H1 (cell line): ENCODE measurements at regions not wholly inside any gene's neighbourhood (a gene's known extent, or its start where the extent isn't known, plus 50 kb on each side); places are given as distances from the start of the nearest gene placed in this dataset.

ENCODE experiments used
- CTCF ChIA-PET: fragments of 300-600 bp; sonication (Branson Sonifier 250); formaldehyde crosslinking; loops from one replicate; lab custom pipeline; 2021; ENCODE audit not compliant: partially characterized antibody; lab: Charles Lee
- POLR2A ChIA-PET: fragments of 300-600 bp; sonication (Branson Sonifier 250); formaldehyde crosslinking; loops from one replicate; lab custom pipeline; 2021; ENCODE audit warnings: inconsistent platforms; ENCODE audit not compliant: partially characterized antibody; lab: Charles Lee
- DNase-seq, 2 experiments: peaks; one replicate each; pipeline versions ENCODE4 v3.0.0 to v3.0.0-alpha.2; 2010 to 2022; ENCODE audit warnings: low spot score in 2 of 2, low read depth in 1 of 2, mixed read lengths in 1 of 2
- FAIRE-seq: peaks from 2 replicates; lab custom pipeline; 2011; peaks lifted over from hg19 to GRCh38; lab: Jason Lieb, UNC
- H2AFZ ChIP-seq: 2 replicates; pipeline ENCODE4 v1.8.1; 2012; ENCODE audit warnings: low read length, inconsistent platforms
- H2AK5ac ChIP-seq: 2 replicates; pipeline ENCODE4 v1.6.1; 2013; ENCODE audit warnings: low read depth, low read length
- H2BK120ac ChIP-seq: replicated peaks from 2 replicates; pipeline ENCODE3; 2013; ENCODE audit warnings: low read depth, low read length, inconsistent platforms
- H2BK12ac ChIP-seq: 2 replicates; pipeline ENCODE4 v1.6.1; 2013; ENCODE audit warnings: low read depth, low read length
- H2BK15ac ChIP-seq: 2 replicates; pipeline ENCODE4 v1.6.1; 2013; ENCODE audit warnings: low read length
- H2BK20ac ChIP-seq: 2 replicates; pipeline ENCODE4 v1.6.1; 2013; ENCODE audit warnings: low read length
- H2BK5ac ChIP-seq: 2 replicates; pipeline ENCODE4 v1.6.1; 2013; ENCODE audit warnings: low read depth, low read length
- H3K14ac ChIP-seq: 2 replicates; pipeline ENCODE4 v1.6.1; 2013; ENCODE audit warnings: inconsistent platforms; ENCODE audit not compliant: insufficient read length
- H3K18ac ChIP-seq: 2 replicates; pipeline ENCODE4 v1.6.1; 2013; ENCODE audit warnings: low read length; ENCODE audit errors: extremely low read depth
- H3K23ac ChIP-seq: 2 replicates; pipeline ENCODE4 v1.6.1; 2013; ENCODE audit warnings: inconsistent platforms; ENCODE audit not compliant: insufficient read length
- H3K23me2 ChIP-seq: 2 replicates; pipeline ENCODE4 v1.6.1; 2013; ENCODE audit warnings: low read depth, low read length
- H3K27ac ChIP-seq: 2 replicates; pipeline ENCODE4 v1.6.1; 2011; ENCODE audit warnings: low read depth, low read length, inconsistent platforms
- H3K27me3 ChIP-seq, 4 experiments: replicated peaks in 1 of 4; 1 replicate in 1 of 4; 2 replicates in 3 of 4; pipeline versions ENCODE4 v1.6.1 to v1.8.1; 2011 to 2013; ENCODE audit warnings: low read length in 3 of 4, mild to moderate bottlenecking in 3 of 4, inconsistent platforms in 2 of 4, mixed read lengths in 2 of 4, moderate library complexity in 1 of 4; ENCODE audit not compliant: control insufficient read depth in 3 of 4, insufficient read depth in 3 of 4; ENCODE audit errors: extremely low read depth in 1 of 4
- H3K36me3 ChIP-seq, 4 experiments: 2 replicates each; pipeline versions ENCODE4 v1.6.1 to v1.8.1; 2011 to 2013; ENCODE audit warnings: mild to moderate bottlenecking in 4 of 4, low read length in 3 of 4, moderate library complexity in 2 of 4, control low read depth in 1 of 4, inconsistent platforms in 1 of 4; ENCODE audit not compliant: insufficient read depth in 4 of 4, control insufficient read depth in 2 of 4
- H3K4ac ChIP-seq: replicated peaks from 2 replicates; pipeline ENCODE3; 2013; ENCODE audit warnings: low read length, low read depth, mixed read lengths, inconsistent platforms; ENCODE audit not compliant: insufficient read length
- H3K4me1 ChIP-seq, 4 experiments: replicated peaks in 1 of 4; 1 replicate in 1 of 4; 2 replicates in 3 of 4; pipeline versions ENCODE4 v1.6.1 to v1.8.1; 2011 to 2013; ENCODE audit warnings: low read length in 3 of 4, inconsistent platforms in 2 of 4, mixed read lengths in 1 of 4; ENCODE audit not compliant: insufficient read depth in 4 of 4, control insufficient read depth in 3 of 4
- H3K4me2 ChIP-seq, 2 experiments: 2 replicates each; pipeline versions ENCODE4 v1.6.1 to v1.8.1; 2011 to 2013; ENCODE audit warnings: low read depth in 2 of 2, low read length in 2 of 2, control low read depth in 1 of 2, inconsistent platforms in 1 of 2, mild to moderate bottlenecking in 1 of 2; ENCODE audit not compliant: insufficient read depth in 1 of 2
- H3K4me3 ChIP-seq, 4 experiments: fragments of 200-600, 300-600 bp in 1 of 4; sonication (generic), shearing (Covaris generic), sonication (Bioruptor Twin) in 1 of 4; 2 replicates each; pipeline versions ENCODE4 v1.5.1 to v1.8.1; 2011 to 2016; ENCODE audit warnings: low read length in 4 of 4, low read depth in 3 of 4, control low read depth in 2 of 4, inconsistent platforms in 2 of 4, mild to moderate bottlenecking in 2 of 4, mixed read lengths in 1 of 4, moderate library complexity in 1 of 4; ENCODE audit not compliant: insufficient read depth in 2 of 4; ENCODE audit errors: extremely low read depth in 1 of 4
- H3K56ac ChIP-seq: replicated peaks from 2 replicates; pipeline ENCODE3; 2013; ENCODE audit warnings: low read depth, mild to moderate bottlenecking, mixed read lengths, low read length, inconsistent platforms; ENCODE audit not compliant: insufficient read length
- H3K79me1 ChIP-seq: 2 replicates; pipeline ENCODE4 v1.6.1; 2013; ENCODE audit warnings: low read depth, low read length, control low read depth
- H3K79me2 ChIP-seq, 2 experiments: 2 replicates each; pipeline versions ENCODE4 v1.6.1 to v1.8.1; 2012 to 2013; ENCODE audit warnings: low read length in 2 of 2, mild to moderate bottlenecking in 2 of 2, inconsistent platforms in 1 of 2; ENCODE audit not compliant: insufficient read depth in 2 of 2, control insufficient read depth in 1 of 2
- H3K9ac ChIP-seq, 4 experiments: replicated peaks in 1 of 4; 1 replicate in 1 of 4; 2 replicates in 3 of 4; pipeline versions ENCODE4 v1.6.1 to v1.8.1; 2011 to 2013; ENCODE audit warnings: low read depth in 3 of 4, low read length in 3 of 4, control low read depth in 2 of 4, mild to moderate bottlenecking in 2 of 4, moderate library complexity in 2 of 4, inconsistent platforms in 1 of 4; ENCODE audit errors: extremely low read depth in 1 of 4
- H3K9me3 ChIP-seq, 2 experiments: 2 replicates each; pipeline versions ENCODE4 v1.6.1 to v1.8.1; 2012 to 2013; ENCODE audit warnings: mild to moderate bottlenecking in 2 of 2, moderate library complexity in 2 of 2, control low read depth in 1 of 2, inconsistent platforms in 1 of 2, low read depth in 1 of 2, low read length in 1 of 2, mixed read lengths in 1 of 2; ENCODE audit not compliant: insufficient read depth in 2 of 2
- H4K20me1 ChIP-seq, 2 experiments: replicated peaks in 1 of 2; 2 replicates each; pipeline versions ENCODE3 to v1.8.1; 2011 to 2013; ENCODE audit warnings: inconsistent platforms in 2 of 2, low read length in 2 of 2, mild to moderate bottlenecking in 1 of 2; ENCODE audit not compliant: insufficient read depth in 2 of 2, control insufficient read depth in 1 of 2
- H4K5ac ChIP-seq: 2 replicates; pipeline ENCODE4 v1.6.1; 2013; ENCODE audit warnings: low read length, low read depth, mixed read lengths, inconsistent platforms; ENCODE audit not compliant: insufficient read length
- H4K8ac ChIP-seq: 2 replicates; pipeline ENCODE4 v1.8.0; 2013; ENCODE audit warnings: mild to moderate bottlenecking, moderate library complexity, low read length, inconsistent platforms; ENCODE audit not compliant: insufficient read depth; ENCODE audit errors: extremely low read depth
- H4K91ac ChIP-seq: replicated peaks from 2 replicates; pipeline ENCODE3; 2013; ENCODE audit warnings: low read length, mixed read lengths, inconsistent platforms; ENCODE audit not compliant: insufficient read length
- ASH2L ChIP-seq: fragments of 200-600, 300-600 bp; sonication (generic); IDR thresholded peaks from one replicate; pipeline ENCODE4 v1.7.1; 2017; ENCODE audit warnings: low read length
- ATF3 ChIP-seq: IDR thresholded peaks from 2 replicates; pipeline ENCODE4 v1.6.1; 2011; ENCODE audit warnings: low read depth, mild to moderate bottlenecking, low read length; ENCODE audit not compliant: insufficient read depth
- BCL11A ChIP-seq, 2 experiments: IDR thresholded peaks; one replicate each; pipeline ENCODE4 v1.6.1; 2011; ENCODE audit warnings: low read depth in 2 of 2, low read length in 2 of 2, mild to moderate bottlenecking in 2 of 2
- CBX5 ChIP-seq: fragments of 300-800, 300-1000 bp; sonication (generic); IDR thresholded peaks from 2 replicates; pipeline ENCODE4 v1.7.1; 2016; ENCODE audit warnings: antibody characterized with exemption, low read length, low read depth
- CHD1 ChIP-seq: IDR thresholded peaks from 2 replicates; pipeline ENCODE4 v1.6.1; 2012; ENCODE audit warnings: low read depth, low read length, improper control_type of control experiment
- GTF2F1 ChIP-seq: IDR thresholded peaks from 2 replicates; pipeline ENCODE4 v1.6.1; 2012; ENCODE audit warnings: low read depth, low read length, improper control_type of control experiment, borderline replicate concordance
- POLR2A ChIP-seq, 2 experiments: IDR thresholded peaks; 1 replicate in 1 of 2; 2 replicates in 1 of 2; pipeline ENCODE4 v1.6.1; 2011; ENCODE audit warnings: low read depth in 2 of 2, low read length in 2 of 2, mild to moderate bottlenecking in 2 of 2; ENCODE audit errors: control extremely low read depth in 1 of 2
- RFX5 ChIP-seq: IDR thresholded peaks from 2 replicates; pipeline ENCODE4 v1.6.1; 2011; ENCODE audit warnings: low read depth, low read length, improper control_type of control experiment, borderline replicate concordance
- RNF2 ChIP-seq: fragments of 200-900, 300-1000 bp; sonication (generic); IDR thresholded peaks from 2 replicates; pipeline ENCODE4 v1.7.1; 2016; ENCODE audit warnings: borderline replicate concordance, low read depth, mild to moderate bottlenecking, antibody characterized with exemption, low read length; ENCODE audit not compliant: poor library complexity, severe bottlenecking; ENCODE audit errors: missing control alignments
- SP2 ChIP-seq: IDR thresholded peaks from 2 replicates; pipeline ENCODE4 v1.6.1; 2012; ENCODE audit warnings: mild to moderate bottlenecking, low read length, inconsistent platforms
- TEAD4 ChIP-seq: IDR thresholded peaks from 2 replicates; pipeline ENCODE4 v1.6.1; 2012; ENCODE audit warnings: low read depth, low read length, inconsistent platforms, mixed read lengths
- WGBS, 2 experiments: shearing (Covaris generic) in 1 of 2; methylation state at CpG; one replicate each; pipeline versions ENCODE4 v1.1.6 to v1.1.7; 2013 to 2015; ENCODE audit warnings: low lambda C conversion rate in 2 of 2, mixed read lengths in 2 of 2, inconsistent platforms in 1 of 2, low coverage in 1 of 2, missing lambda C conversion rate in 1 of 2; ENCODE audit not compliant: insufficient replicate concordance in 2 of 2, insufficient coverage in 1 of 2, insufficient read length in 1 of 2; ENCODE audit errors: extremely low coverage in 1 of 2, missing lambda C conversion rate in 1 of 2; 5-methylcytosine and 5-hydroxymethylcytosine counted together
- TF ChIP-seq, protein P1 (sequence below): IDR thresholded peaks from 2 replicates; pipeline ENCODE4 v1.6.1; 2012; ENCODE audit warnings: low read length, inconsistent platforms

GRCh38 chr9:135209136-135209535 lies 121.7 kb downstream of the OLFM1 start:
- H3K4ac ChIP-seq: no peak overlapping the region
- WGBS, 2 experiments: 83% methylated on average over 7 of the region's 7 CpGs; no CpG with 5 or more reads in 1 of the 2 experiments
- no peak overlapping the region for H3K23ac ChIP-seq
- H3K27ac ChIP-seq: no peak overlapping the region
- peaks cover 0 to 1% (median 0%) of the 10 kb centered on the region in 4 experiments; a peak in 1 of 7 replicates for H3K4me1 ChIP-seq
- no peak overlapping the region for H4K5ac ChIP-seq
- H2BK15ac ChIP-seq: no peak overlapping the region
- H3K79me2 ChIP-seq: no peaks in the 10 kb centered on the region
- no peak overlapping the region for H3K18ac ChIP-seq
- no peak overlapping the region for H4K8ac ChIP-seq
- CTCF ChIA-PET: interaction anchor here (0.7 to 1.6 kb wide), 4 partner anchors 12 to 203 kb away, joined by 3 to 4 read pairs (median 3); no protein-coding TSS in a partner anchor
- FAIRE-seq (no peak), DNase-seq (no peak)
- no peak overlapping the region for H2BK120ac ChIP-seq
- no peaks in the 10 kb centered on the region for H3K79me1 ChIP-seq
- H2BK12ac ChIP-seq: no peak overlapping the region
- no peaks in the 10 kb centered on the region for H3K27me3 ChIP-seq
- no peak overlapping the region for H2BK20ac ChIP-seq
- H2AFZ ChIP-seq: no peak overlapping the region
- no peak overlapping the region for H3K9ac ChIP-seq
- no peak overlapping the region for H4K91ac ChIP-seq
- H4K20me1 ChIP-seq: no peaks in the 10 kb centered on the region
- no peaks in the 10 kb centered on the region for H3K23me2 ChIP-seq
- peaks cover 15% of the 10 kb centered on the region in 2 experiments for H3K9me3 ChIP-seq
- H3K56ac ChIP-seq: no peak overlapping the region
- no peak overlapping the region for H2AK5ac ChIP-seq
- no peaks in the 10 kb centered on the region for H3K36me3 ChIP-seq
- POLR2A ChIA-PET: no interaction called here
- no peak overlapping the region for H3K4me3 ChIP-seq
- no peak overlapping the region for H3K4me2 ChIP-seq
- H2BK5ac ChIP-seq: no peak overlapping the region
- H3K14ac ChIP-seq: no peak overlapping the region
- TF ChIP-seq CHD1 (no peak), ATF3 (no peak), ASH2L (no peak), BCL11A (IDR thresholded peaks at IDR 0.05; ENCODE audit: low read depth in 2 of 2, low read length in 2 of 2) (no peak), RNF2 (no peak), GTF2F1 (no peak), TEAD4 (no peak), SP2 (no peak), RFX5 (no peak), CBX5 (no peak), POLR2A (IDR thresholded peaks at IDR 0.05; ENCODE audit: control extremely low read depth in 1 of 2, low read depth in 2 of 2, low read length in 2 of 2) (no peak)
- TF ChIP-seq, protein P1, sequence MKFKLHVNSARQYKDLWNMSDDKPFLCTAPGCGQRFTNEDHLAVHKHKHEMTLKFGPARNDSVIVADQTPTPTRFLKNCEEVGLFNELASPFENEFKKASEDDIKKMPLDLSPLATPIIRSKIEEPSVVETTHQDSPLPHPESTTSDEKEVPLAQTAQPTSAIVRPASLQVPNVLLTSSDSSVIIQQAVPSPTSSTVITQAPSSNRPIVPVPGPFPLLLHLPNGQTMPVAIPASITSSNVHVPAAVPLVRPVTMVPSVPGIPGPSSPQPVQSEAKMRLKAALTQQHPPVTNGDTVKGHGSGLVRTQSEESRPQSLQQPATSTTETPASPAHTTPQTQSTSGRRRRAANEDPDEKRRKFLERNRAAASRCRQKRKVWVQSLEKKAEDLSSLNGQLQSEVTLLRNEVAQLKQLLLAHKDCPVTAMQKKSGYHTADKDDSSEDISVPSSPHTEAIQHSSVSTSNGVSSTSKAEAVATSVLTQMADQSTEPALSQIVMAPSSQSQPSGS: no peak
